BLaER1 treated with 17β-estradiol and CSF1 and Interleukin-3, amounts not matched to agents 10 nM and 100 nM (cell line): ENCODE measurements at regions not wholly inside any gene's neighbourhood (a gene's known extent, or its start where the extent isn't known, plus 50 kb on each side); places are given as distances from the start of the nearest gene placed in this dataset.

ENCODE experiments used
- H3K27ac ChIP-seq, 11 experiments: shearing (Covaris generic); formaldehyde crosslinking; 2 replicates each; pipeline ENCODE4 v1.8.1; 2022
- H3K27me3 ChIP-seq, 11 experiments: shearing (Covaris generic); formaldehyde crosslinking; 2 replicates each; pipeline ENCODE4 v1.8.1; 2022
- H3K36me3 ChIP-seq, 11 experiments: shearing (Covaris generic); formaldehyde crosslinking; 2 replicates each; pipeline ENCODE4 v1.8.1; 2022
- H3K4me1 ChIP-seq, 10 experiments: shearing (Covaris generic); formaldehyde crosslinking; 2 replicates each; pipeline ENCODE4 v1.8.1; 2022
- H3K4me2 ChIP-seq, 11 experiments: shearing (Covaris generic); formaldehyde crosslinking; 2 replicates each; pipeline ENCODE4 v1.8.1; 2022
- H3K4me3 ChIP-seq, 10 experiments: shearing (Covaris generic); formaldehyde crosslinking; 2 replicates each; pipeline ENCODE4 v1.8.1; 2022
- H3K9ac ChIP-seq, 11 experiments: shearing (Covaris generic); formaldehyde crosslinking; 2 replicates each; pipeline ENCODE4 v1.8.1; 2022
- H3K9me3 ChIP-seq, 11 experiments: shearing (Covaris generic); formaldehyde crosslinking; replicated peaks in 1 of 11; 2 replicates each; pipeline ENCODE4 v1.8.1; 2022
- H4K20me1 ChIP-seq, 11 experiments: shearing (Covaris generic); formaldehyde crosslinking; 2 replicates each; pipeline ENCODE4 v1.8.1; 2022
- Cebpa-rat ChIP-seq, 11 experiments: shearing (Covaris generic); IDR thresholded peaks; 2 replicates each; pipeline ENCODE4 v1.8.1; 2022

- no peak overlapping the region for H3K4me3 ChIP-seq
- H3K36me3 ChIP-seq, result no peaks in the 10 kb centered on the region
- peaks cover 0 to 86% (median 18%) of the 10 kb centered on the region in 10 experiments; a peak in 11 of 20 replicates for H3K4me1 ChIP-seq
- 0 out of 22 replicates have a peak, but pooled peaks cover 0 to 3% (median 0%) of the 10 kb centered on the region in 11 experiments for H3K9me3 ChIP-seq
- H3K27ac ChIP-seq, result peak overlapping the region in 5 of 11 experiments; percentile 40 to 73 (median 66); a peak in 9 of 22 replicates
- peak overlapping the region in 6 of 11 experiments; percentile 12 to 87 (median 64); a peak in 10 of 22 replicates for H3K4me2 ChIP-seq
- no peaks in the 10 kb centered on the region for H4K20me1 ChIP-seq
- H3K27me3 ChIP-seq, result no peaks in the 10 kb centered on the region
- peak in 1 of 11 experiments; percentile 23; a peak in 1 of 22 replicates for TF ChIP-seq Cebpa-rat (IDR thresholded peaks at IDR 0.05)
- 0 out of 22 replicates have a peak overlapping the region, but pooled peaks of 1 of the 11 experiments have one; percentile 16 for H3K9ac ChIP-seq
Observed at GRCh38 chr11:112525270-112525669, 264.6 kb upstream of the PLET1 start.

DNA sequence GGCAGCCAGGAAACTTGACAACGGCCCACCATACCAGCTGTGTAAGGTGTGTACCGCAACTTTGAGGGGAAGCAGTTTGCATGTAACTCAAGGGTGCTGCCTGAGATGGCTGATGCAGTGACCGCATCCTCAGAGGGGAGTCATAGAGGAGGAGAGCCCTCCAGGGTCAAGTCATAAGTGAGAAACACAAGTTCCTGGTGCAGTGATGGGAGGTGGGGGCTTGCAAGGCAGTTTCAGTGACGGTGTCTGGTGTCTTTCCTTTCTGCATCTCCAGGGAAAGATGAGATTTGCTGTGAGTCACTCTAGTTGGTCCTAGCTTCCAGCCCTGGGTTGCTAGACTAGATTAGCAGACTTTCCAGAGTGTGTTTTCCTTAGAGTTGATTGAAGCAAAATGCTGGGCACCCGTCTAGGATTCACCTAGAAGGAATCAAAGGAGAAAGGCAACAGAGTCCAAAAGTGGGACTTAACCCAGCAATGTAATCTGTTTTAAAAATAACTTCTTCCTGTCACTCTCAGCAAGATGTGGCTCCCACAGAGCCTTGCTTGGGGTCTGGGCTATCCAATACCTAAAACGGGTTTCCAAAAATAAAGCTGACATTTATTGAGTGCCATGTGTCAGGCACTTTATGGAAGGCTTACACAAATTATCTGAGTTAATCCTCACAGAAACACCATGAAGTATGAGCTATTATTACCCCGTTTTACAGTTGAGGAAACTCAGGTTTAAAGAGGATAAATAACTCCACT is 265.4 kb upstream of the PLET1 start:
- Histone ChIP-seq H3K9ac (peak overlapping the region in 1 of 11 experiments; percentile 16; a peak in 2 of 22 replicates), H3K4me2 (peak overlapping the region in 5 of 11 experiments; percentile 52 to 87 (median 73); a peak in 12 of 22 replicates), H3K4me1 (peaks cover 0 to 86% (median 18%) of the 10 kb centered on the region in 10 experiments; a peak in 11 of 20 replicates), H3K4me3 (no peak overlapping the region), H4K20me1 (no peaks in the 10 kb centered on the region), H3K9me3 (0 out of 22 replicates have a peak, but pooled peaks cover 0 to 3% (median 0%) of the 10 kb centered on the region in 11 experiments), H3K27me3 (no peaks in the 10 kb centered on the region), H3K36me3 (no peaks in the 10 kb centered on the region), H3K27ac (peak overlapping the region in 4 of 11 experiments; percentile 25 to 73 (median 52); a peak in 4 of 22 replicates)
- TF ChIP-seq Cebpa-rat (IDR thresholded peaks at IDR 0.05), result no peak

DNA sequence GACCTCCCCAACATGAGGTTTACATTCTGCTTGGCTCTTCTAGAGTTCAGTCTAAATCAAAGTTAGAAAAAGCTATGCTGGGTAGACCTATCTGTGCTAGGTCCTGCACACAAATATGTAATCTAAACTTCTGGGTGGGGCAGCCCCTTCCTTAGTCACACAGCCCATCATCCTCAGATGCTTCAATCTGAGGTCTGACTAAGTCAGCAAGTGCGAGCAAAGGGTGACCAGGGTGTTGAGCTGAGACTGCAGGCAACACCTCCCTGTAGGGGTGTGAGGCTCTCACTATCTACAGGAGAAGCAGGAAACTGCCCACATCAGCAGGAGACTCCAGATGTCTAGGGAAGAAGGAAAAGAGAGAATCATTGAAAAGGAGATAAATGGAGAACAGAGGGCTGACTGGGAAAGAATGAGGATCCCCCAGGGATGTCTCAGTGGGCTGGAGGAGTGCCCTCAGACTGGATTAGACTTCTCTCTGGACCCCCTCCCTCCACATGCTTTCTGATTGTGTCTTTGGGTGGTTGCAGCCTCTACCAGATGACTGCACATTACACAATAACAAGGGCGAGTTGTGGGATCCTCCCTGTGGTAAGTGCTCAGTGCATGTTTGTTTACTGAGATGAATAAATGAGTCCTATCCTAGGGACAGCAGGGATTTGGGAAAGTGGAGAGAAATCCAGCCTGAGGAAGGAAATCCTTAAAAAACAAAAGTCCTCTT is 266.2 kb upstream of the PLET1 start:
- no peaks in the 10 kb centered on the region for H3K36me3 ChIP-seq
- H3K4me3 ChIP-seq, result no peak overlapping the region
- H3K9me3 ChIP-seq, result 0 out of 22 replicates have a peak, but pooled peaks cover 0 to 3% (median 0%) of the 10 kb centered on the region in 11 experiments
- H4K20me1 ChIP-seq, result no peaks in the 10 kb centered on the region
- peak overlapping the region in 2 of 11 experiments; percentile 66 to 73; a peak in 5 of 22 replicates for H3K27ac ChIP-seq
- peaks cover 0 to 81% (median 18%) of the 10 kb centered on the region in 10 experiments; a peak in 11 of 20 replicates for H3K4me1 ChIP-seq
- H3K4me2 ChIP-seq, result peak overlapping the region in 5 of 11 experiments; percentile 14 to 87 (median 73); a peak in 11 of 22 replicates
- no peaks in the 10 kb centered on the region for H3K27me3 ChIP-seq
- peak overlapping the region in 1 of 11 experiments; percentile 11; a peak in 2 of 22 replicates for H3K9ac ChIP-seq
- TF ChIP-seq Cebpa-rat (IDR thresholded peaks at IDR 0.05), result no peak

- peaks cover 0 to 68% (median 18%) of the 10 kb centered on the region in 10 experiments; a peak in 11 of 20 replicates for H3K4me1 ChIP-seq
- no peaks in the 10 kb centered on the region for H4K20me1 ChIP-seq
- no peaks in the 10 kb centered on the region for H3K27me3 ChIP-seq
- H3K36me3 ChIP-seq, result no peaks in the 10 kb centered on the region
- H3K4me2 ChIP-seq, result peak overlapping the region in 2 of 11 experiments; percentile 87; a peak in 3 of 22 replicates
- TF ChIP-seq Cebpa-rat (IDR thresholded peaks at IDR 0.05), result no peak
- H3K9ac ChIP-seq, result no peak overlapping the region
- H3K27ac ChIP-seq, result no peak overlapping the region
- no peaks in the 10 kb centered on the region for H3K9me3 ChIP-seq
- H3K4me3 ChIP-seq, result no peak overlapping the region
Observed at GRCh38 chr11:112529071-112529470, 268.4 kb upstream of the PLET1 start.

GRCh38 chr11:112532506-112532905 is 271.8 kb upstream of the PLET1 start:
- no peak overlapping the region for H3K27ac ChIP-seq
- peak overlapping the region in 2 of 11 experiments; percentile 14 to 19; a peak in 2 of 22 replicates for H3K4me2 ChIP-seq
- H3K9ac ChIP-seq, result no peak overlapping the region
- TF ChIP-seq Cebpa-rat (IDR thresholded peaks at IDR 0.05), result no peak
- no peak overlapping the region for H3K4me3 ChIP-seq
- H4K20me1 ChIP-seq, result no peaks in the 10 kb centered on the region
- H3K9me3 ChIP-seq, result no peaks in the 10 kb centered on the region
- H3K36me3 ChIP-seq, result no peaks in the 10 kb centered on the region
- H3K4me1 ChIP-seq, result peaks cover 8 to 68% (median 11%) of the 10 kb centered on the region in 10 experiments
- H3K27me3 ChIP-seq, result no peaks in the 10 kb centered on the region

GRCh38 chr11:112533682-112534081 is 273.0 kb upstream of the PLET1 start:
- Histone ChIP-seq H3K27me3 (no peaks in the 10 kb centered on the region), H3K9me3 (no peaks in the 10 kb centered on the region), H3K4me1 (peaks cover 18 to 68% (median 23%) of the 10 kb centered on the region in 10 experiments), H3K9ac (no peak overlapping the region), H3K4me2 (no peak overlapping the region; a peak in 1 of 22 replicates), H4K20me1 (no peaks in the 10 kb centered on the region), H3K36me3 (no peaks in the 10 kb centered on the region), H3K4me3 (no peak overlapping the region), H3K27ac (no peak overlapping the region)
- TF ChIP-seq Cebpa-rat (IDR thresholded peaks at IDR 0.05), result no peak

DNA sequence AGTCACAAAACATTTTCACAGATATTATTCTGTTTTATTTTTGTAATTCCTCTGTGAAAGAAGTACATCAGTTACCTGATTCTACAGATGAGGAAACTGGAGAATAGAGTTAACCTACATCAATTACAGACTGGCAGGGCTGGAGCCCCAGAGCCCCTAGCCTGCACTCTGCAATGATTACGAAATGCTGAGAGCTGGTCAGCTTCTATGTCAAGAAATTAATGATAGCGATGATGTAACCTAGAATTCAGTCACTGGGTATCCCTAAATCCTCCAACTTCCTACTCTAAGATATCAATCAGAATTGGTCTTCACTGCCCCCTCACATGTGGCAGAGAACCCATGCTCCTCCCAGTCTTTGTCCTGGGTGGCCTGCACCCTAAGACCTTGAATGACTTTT is 273.5 kb upstream of the PLET1 start:
- Histone ChIP-seq H3K9ac (no peak overlapping the region), H3K4me2 (peak overlapping the region in 2 of 11 experiments; percentile 8 to 95; a peak in 3 of 22 replicates), H3K9me3 (0 out of 22 replicates have a peak, but pooled peaks cover 0 to 2% (median 0%) of the 10 kb centered on the region in 11 experiments), H4K20me1 (no peaks in the 10 kb centered on the region), H3K4me3 (no peak overlapping the region), H3K27me3 (no peaks in the 10 kb centered on the region), H3K4me1 (peaks cover 18 to 68% (median 26%) of the 10 kb centered on the region in 10 experiments), H3K27ac (no peak overlapping the region), H3K36me3 (no peaks in the 10 kb centered on the region)
- peak in 2 of 11 experiments; percentile 21 to 22; a peak in 1 of 22 replicates for TF ChIP-seq Cebpa-rat (IDR thresholded peaks at IDR 0.05)

DNA sequence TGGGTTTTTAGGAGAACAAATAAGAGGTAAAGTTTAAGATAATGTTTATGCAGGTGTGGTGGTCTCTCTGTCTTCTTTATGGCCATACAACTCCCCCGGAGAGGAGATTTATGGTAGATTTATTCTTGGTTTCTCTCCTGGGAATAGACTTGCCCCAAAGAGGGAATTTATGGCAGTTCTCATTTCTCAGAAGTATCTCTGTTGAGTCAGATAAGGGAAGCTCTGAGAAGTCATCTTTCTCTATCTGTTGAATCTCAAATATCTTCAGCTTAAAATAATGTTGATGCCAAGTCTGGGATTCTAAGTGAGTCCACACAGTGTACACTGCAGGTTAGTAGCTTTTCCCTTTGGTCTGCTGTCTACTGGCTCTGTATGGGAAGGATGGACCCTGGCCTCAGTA is 276.4 kb upstream of the PLET1 start:
- Histone ChIP-seq H3K27ac (peak overlapping the region in 5 of 11 experiments; percentile 16 to 77 (median 59); a peak in 9 of 22 replicates), H3K27me3 (no peaks in the 10 kb centered on the region), H3K4me2 (peak overlapping the region; percentile 63 to 95 (median 73)), H4K20me1 (no peaks in the 10 kb centered on the region), H3K9ac (peak overlapping the region in 2 of 11 experiments; percentile 15 to 39; a peak in 1 of 22 replicates), H3K4me1 (peaks cover 33 to 83% (median 43%) of the 10 kb centered on the region in 10 experiments), H3K36me3 (no peaks in the 10 kb centered on the region), H3K4me3 (no peak overlapping the region), H3K9me3 (0 out of 22 replicates have a peak, but pooled peaks cover 0 to 6% (median 0%) of the 10 kb centered on the region in 11 experiments)
- no peak for TF ChIP-seq Cebpa-rat (IDR thresholded peaks at IDR 0.05)
